Aorta (tissue), 5 donors: ENCODE measurements at regions not wholly inside any gene's neighbourhood (a gene's known extent, or its start where the extent isn't known, plus 50 kb on each side); places are given as distances from the start of the nearest gene placed in this dataset.

Source experiments
- ATAC-seq: fragments of 200-7000 bp; cut with Tn5 transposase; one replicate; pipeline ENCODE4 v1.9.1; 2022; ENCODE audit warnings: moderate library complexity; ENCODE audit not compliant: low FRiP score
- DNase-seq, 2 donors: peaks; one replicate each; pipeline ENCODE4 v3.0.0-alpha.2; 2020
- H3K27ac ChIP-seq, 2 donors: one replicate each; pipeline ENCODE4 v1.5.1; 2013; ENCODE audit warnings: low read length in 2 of 2, mild to moderate bottlenecking in 2 of 2, moderate library complexity in 2 of 2, control low read depth in 1 of 2, inconsistent platforms in 1 of 2, low read depth in 1 of 2
- H3K27me3 ChIP-seq, 2 donors: one replicate each; pipeline ENCODE4 v1.6.1; 2013; ENCODE audit warnings: control low read depth in 1 of 2, low read length in 1 of 2, mild to moderate bottlenecking in 1 of 2, moderate library complexity in 1 of 2; ENCODE audit not compliant: insufficient read depth in 2 of 2, control insufficient read depth in 1 of 2
- H3K36me3 ChIP-seq, 2 donors: one replicate each; pipeline ENCODE4 v1.6.1; 2013; ENCODE audit warnings: control low read depth in 1 of 2, low read length in 1 of 2, mild to moderate bottlenecking in 1 of 2; ENCODE audit not compliant: insufficient read depth in 2 of 2, control insufficient read depth in 1 of 2
- H3K4me1 ChIP-seq, 2 donors: one replicate each; pipeline ENCODE4 v1.6.1; 2013; ENCODE audit warnings: low read length in 2 of 2, control low read depth in 1 of 2, mild to moderate bottlenecking in 1 of 2, moderate library complexity in 1 of 2; ENCODE audit not compliant: insufficient read depth in 2 of 2, control insufficient read depth in 1 of 2
- H3K4me3 ChIP-seq, 2 donors: one replicate each; pipeline ENCODE4 v1.5.1; 2013; ENCODE audit warnings: low read length in 2 of 2, control low read depth in 1 of 2, mild to moderate bottlenecking in 1 of 2
- H3K9me3 ChIP-seq: one replicate; pipeline ENCODE4 v1.6.1; 2013; ENCODE audit warnings: mild to moderate bottlenecking, low read length; ENCODE audit not compliant: control insufficient read depth
- WGBS, 2 donors: extraction: QIAGEN DNeasy Blood & Tissue Kit; methylation state at CpG; one replicate each; pipeline ENCODE4 v1.1.7; 2013; 5-methylcytosine and 5-hydroxymethylcytosine counted together
- intact Hi-C, 2 donors: fragments of 100-400 bp; cut with DNase I; formaldehyde crosslinking; loops; one replicate each; pipeline versions ENCODE4 v1.14.2 to v1.15.0; 2022
- donor health status: healthy with polysubstance abuse.
- donor health status: Bipolar disorder and iron deficiency.
- donor health status: DM: no; HTN: no; CAD: no.
- donor health status: DM: no; HTN: no; CAD: no.
- donor health status: DM: yes; HTN: yes; CAD: no.

DNA sequence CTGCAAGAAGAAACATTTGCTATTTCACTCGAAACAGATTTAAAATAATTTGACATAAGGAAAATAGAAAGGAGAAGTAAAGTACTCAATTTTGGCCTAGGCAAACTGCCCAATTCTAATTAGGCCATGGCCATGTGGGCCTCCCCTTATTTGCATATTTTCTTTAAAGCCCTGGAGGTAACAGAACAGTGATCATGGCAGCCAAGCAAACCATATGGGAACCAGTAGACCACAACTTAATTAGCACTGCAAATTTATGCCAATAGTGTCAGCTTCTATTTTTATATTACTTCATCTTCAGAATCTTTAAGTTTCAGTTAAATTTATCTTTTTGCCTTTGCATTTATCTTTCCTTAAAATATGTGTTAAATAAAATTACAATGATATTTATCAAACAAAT, 63.3 kb upstream of the THSD7A start:
- Histone ChIP-seq H3K9me3 (no peaks in the 10 kb centered on the region), H3K36me3 (no peaks in the 10 kb centered on the region), H3K27ac (no peak overlapping the region), H3K4me3 (no peak overlapping the region), H3K4me1 (no peaks in the 10 kb centered on the region), H3K27me3 (no peaks in the 10 kb centered on the region)
- intact Hi-C loops = no loop called here
- WGBS, 2 donors = 78 to 84% methylated on average over 1 of the region's 1 CpG
- DNase-seq (no peak), ATAC-seq (no peak)

DNA sequence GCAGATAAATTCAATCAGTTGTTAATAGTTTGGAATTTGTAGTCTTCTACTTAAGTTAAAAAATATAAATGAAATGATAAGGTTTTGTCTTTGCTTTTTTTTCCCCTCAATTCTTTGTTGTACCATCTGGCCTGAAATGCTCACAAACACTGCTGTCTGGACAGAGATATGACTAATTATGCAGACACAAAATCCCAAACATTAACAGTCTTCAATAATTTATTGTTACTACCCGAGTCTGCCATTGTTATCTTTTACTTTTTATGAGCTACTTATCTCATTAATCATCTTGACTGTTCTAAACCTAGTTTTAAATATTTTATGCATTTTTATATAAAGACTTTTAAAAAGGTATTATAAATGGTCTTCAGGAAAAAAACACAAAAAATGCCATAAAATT, 64.7 kb upstream of the THSD7A start:
- Histone ChIP-seq H3K27me3 (no peaks in the 10 kb centered on the region), H3K4me3 (no peak overlapping the region), H3K27ac (no peak overlapping the region), H3K4me1 (no peaks in the 10 kb centered on the region), H3K9me3 (no peaks in the 10 kb centered on the region), H3K36me3 (no peaks in the 10 kb centered on the region)
- DNase-seq (no peak), ATAC-seq (no peak)
- 5 to 7% methylated on average over 1 of the region's 1 CpG for WGBS, 2 donors
- intact Hi-C loops = no loop called here

DNA sequence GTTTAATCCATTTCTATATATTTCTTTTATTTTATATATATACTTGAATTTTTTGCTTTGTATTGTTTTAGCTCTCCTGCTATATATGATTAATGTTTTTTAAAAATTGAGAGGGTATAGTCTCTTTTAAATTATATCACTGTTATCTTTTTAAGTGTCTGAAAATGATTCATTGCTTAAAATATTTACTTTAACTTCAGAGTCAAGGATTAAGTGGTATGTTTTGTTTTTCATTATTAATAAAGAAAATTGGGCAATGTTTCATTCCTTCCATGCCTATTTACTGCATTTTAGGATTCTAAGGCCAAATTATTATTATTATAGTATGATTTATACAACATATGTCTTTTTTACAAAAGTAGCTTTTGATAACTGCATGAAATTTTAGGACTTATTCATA, 67.2 kb upstream of the THSD7A start:
- intact Hi-C loops = no loop called here
- no peak for ATAC-seq

DNA sequence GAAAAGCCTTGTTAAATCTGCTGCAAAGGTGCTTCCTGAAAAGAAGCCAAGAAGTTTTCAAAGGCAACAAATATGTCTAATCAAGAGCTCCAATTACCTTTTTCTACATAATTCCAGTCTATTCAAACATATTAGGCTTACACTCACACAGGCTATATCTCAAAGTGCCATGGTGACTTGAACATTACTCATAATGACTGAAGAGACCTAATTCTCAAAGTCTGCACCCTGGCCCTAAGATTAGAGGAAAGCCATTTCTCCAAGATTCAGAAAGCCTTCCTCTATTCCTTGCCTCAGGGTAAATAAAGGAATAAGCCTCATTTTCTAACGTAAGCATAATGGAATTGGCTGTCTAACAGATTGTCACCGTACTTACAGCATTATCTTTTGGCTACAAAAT, 78.3 kb upstream of the THSD7A start:
- Histone ChIP-seq H3K27ac (no peak overlapping the region), H3K4me1 (no peaks in the 10 kb centered on the region), H3K27me3 (no peaks in the 10 kb centered on the region), H3K4me3 (no peak overlapping the region), H3K9me3 (peaks cover 1% of the 10 kb centered on the region), H3K36me3 (no peaks in the 10 kb centered on the region)
- no peak for DNase-seq
- WGBS, 2 donors = 51 to 53% methylated on average over 2 of the region's 2 CpGs
- intact Hi-C loops = no loop called here
- ATAC-seq = no peak

More for the DNA sequence above, 67.2 kb upstream of the THSD7A start:
- no peak for DNase-seq
- Histone ChIP-seq H3K36me3 (no peaks in the 10 kb centered on the region), H3K27me3 (no peaks in the 10 kb centered on the region), H3K27ac (no peak overlapping the region), H3K4me1 (no peaks in the 10 kb centered on the region), H3K9me3 (no peaks in the 10 kb centered on the region), H3K4me3 (no peak overlapping the region)

DNA sequence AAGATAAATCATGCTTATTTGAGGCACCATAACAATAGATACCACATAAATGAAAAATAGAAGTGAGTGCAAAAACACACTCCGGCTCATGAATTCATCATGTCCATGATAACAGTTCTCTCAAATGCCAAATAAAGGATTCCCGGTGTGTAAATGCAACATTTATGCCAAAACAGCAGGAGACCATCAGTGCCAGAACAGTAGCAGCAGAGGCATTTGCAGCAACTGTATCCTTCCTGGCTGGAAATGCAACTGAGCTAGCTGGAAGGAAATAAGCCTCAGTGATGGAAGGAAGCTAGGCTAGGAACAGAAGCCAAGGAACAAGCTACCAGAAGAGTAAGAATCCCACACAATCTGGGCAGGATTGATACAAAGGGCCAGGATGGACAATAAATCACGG, 79.9 kb upstream of the THSD7A start:
- no peak overlapping the region for H3K27ac ChIP-seq
- no peak overlapping the region for H3K4me3 ChIP-seq
- no peaks in the 10 kb centered on the region for H3K4me1 ChIP-seq
- ATAC-seq = no peak
- no peaks in the 10 kb centered on the region for H3K27me3 ChIP-seq
- no peak for DNase-seq
- WGBS, 2 donors = 23 to 24% methylated on average over 3 of the region's 3 CpGs
- no peaks in the 10 kb centered on the region for H3K36me3 ChIP-seq
- intact Hi-C loops = no loop called here
- peaks cover 1% of the 10 kb centered on the region for H3K9me3 ChIP-seq

DNA sequence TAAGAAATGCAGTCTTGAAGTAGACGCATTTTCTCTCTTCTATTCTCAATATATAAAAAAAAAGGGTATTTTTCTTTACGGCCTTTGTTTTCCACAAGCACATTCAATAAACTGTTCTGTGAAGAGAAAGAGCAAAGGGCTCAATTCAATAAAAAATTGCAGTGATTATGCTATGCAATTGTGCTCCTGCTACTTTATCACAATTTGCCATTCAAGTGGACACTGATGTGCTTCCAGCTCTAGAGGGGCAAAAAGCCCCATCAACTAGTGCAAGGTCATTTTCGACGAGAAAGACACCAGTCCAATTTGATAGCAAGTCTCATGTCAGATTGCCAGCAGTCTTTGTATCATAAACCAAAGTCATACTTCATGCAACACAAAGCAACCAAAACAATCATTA, 82.6 kb upstream of the THSD7A start:
- 85 to 90% methylated on average over 4 of the region's 4 CpGs for WGBS, 2 donors
- Histone ChIP-seq H3K27me3 (no peaks in the 10 kb centered on the region), H3K36me3 (no peaks in the 10 kb centered on the region), H3K27ac (no peak overlapping the region), H3K9me3 (peaks cover 1% of the 10 kb centered on the region), H3K4me1 (no peaks in the 10 kb centered on the region), H3K4me3 (no peak overlapping the region)
- ATAC-seq = no peak
- intact Hi-C loops = no loop called here
- DNase-seq = no peak

DNA sequence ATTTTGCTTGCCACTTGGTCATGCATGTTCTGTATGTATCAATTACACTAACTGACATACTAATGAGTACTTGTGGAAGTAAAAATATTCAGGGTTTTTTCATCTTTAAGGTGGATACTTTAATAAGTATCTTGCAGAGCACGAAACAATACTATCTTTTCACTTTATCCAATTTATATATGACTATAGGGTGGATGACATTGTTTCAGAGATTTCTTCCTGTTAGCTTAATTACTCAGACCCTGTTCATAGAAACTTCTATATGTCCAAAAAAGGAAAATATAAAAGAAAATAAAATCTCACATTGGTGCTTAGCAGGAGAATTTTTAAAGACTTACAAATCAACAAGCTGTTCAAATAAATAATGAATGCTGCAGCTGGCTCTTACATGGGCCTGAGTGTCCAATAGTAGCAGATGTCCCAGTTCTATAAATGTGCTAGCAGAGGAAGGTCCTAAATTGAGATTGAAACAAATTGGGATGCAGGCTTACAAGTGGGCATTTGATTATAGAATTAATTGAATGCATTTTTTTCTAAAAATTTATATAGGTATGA, 91.5 kb upstream of the THSD7A start:
- Histone ChIP-seq H3K9me3 (no peaks in the 10 kb centered on the region), H3K27me3 (no peaks in the 10 kb centered on the region), H3K27ac (no peak overlapping the region), H3K36me3 (no peaks in the 10 kb centered on the region), H3K4me1 (no peaks in the 10 kb centered on the region), H3K4me3 (no peak overlapping the region)
- WGBS, 2 donors = 74 to 85% methylated on average over 1 of the region's 1 CpG
- no peak for DNase-seq
- intact Hi-C loops = no loop called here
- no peak for ATAC-seq

DNA sequence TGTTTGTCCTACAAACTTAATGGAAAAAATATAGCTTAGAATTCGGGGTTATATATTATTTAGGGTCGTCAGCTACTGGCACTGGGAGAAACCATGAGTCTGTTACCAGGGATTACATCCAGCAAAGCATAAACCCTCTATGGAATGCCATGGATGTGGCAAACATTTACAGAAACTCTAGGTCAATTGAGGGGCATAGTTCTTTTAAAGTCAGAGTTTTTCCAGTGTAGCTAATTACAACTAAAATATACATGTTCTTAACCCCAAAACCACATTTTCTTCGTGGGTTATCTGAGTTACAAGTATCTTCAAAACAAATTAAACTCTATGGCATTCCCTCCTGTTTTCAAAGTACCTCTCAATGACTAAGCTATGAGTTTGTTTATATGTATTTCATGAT, 99.3 kb upstream of the THSD7A start:
- H3K36me3 ChIP-seq = no peaks in the 10 kb centered on the region
- intact Hi-C loops = no loop called here
- H3K27me3 ChIP-seq = no peaks in the 10 kb centered on the region
- H3K27ac ChIP-seq = no peak overlapping the region
- WGBS, 2 donors = 38 to 53% methylated on average over 3 of the region's 3 CpGs
- DNase-seq (no peak), ATAC-seq (no peak)
- H3K4me1 ChIP-seq = no peaks in the 10 kb centered on the region
- no peaks in the 10 kb centered on the region for H3K9me3 ChIP-seq
- H3K4me3 ChIP-seq = no peak overlapping the region

DNA sequence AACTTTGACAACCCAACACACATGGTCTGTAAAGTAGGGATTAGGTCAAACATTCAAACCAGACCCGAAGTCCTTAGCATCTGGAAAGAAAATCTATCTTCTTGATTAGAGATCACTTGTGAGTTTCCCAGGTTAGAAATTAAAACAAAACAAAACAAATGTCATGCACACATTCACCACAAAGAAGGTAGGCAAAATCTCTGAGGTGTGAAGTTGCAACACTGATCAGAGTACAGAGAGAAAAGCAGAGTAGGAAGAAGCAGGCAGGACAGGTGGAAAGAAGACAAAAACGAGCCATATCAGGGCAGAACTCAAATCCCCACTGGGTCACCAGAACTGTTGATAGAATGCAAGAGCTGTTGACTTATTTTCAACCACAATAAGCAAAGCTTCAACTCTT, 102.8 kb upstream of the THSD7A start:
- Histone ChIP-seq H3K27ac (no peak overlapping the region), H3K4me3 (no peak overlapping the region), H3K4me1 (no peaks in the 10 kb centered on the region), H3K36me3 (no peaks in the 10 kb centered on the region), H3K9me3 (no peaks in the 10 kb centered on the region), H3K27me3 (no peaks in the 10 kb centered on the region)
- DNase-seq (no peak), ATAC-seq (no peak)
- intact Hi-C loops = no loop called here
- 53 to 59% methylated on average over 2 of the region's 2 CpGs for WGBS, 2 donors
